ENCODE measurements at regions not wholly inside any gene's neighbourhood (a gene's known extent, or its start where the extent isn't known, plus 50 kb on each side); places are given as distances from the start of the nearest gene placed in this dataset.

DNA sequence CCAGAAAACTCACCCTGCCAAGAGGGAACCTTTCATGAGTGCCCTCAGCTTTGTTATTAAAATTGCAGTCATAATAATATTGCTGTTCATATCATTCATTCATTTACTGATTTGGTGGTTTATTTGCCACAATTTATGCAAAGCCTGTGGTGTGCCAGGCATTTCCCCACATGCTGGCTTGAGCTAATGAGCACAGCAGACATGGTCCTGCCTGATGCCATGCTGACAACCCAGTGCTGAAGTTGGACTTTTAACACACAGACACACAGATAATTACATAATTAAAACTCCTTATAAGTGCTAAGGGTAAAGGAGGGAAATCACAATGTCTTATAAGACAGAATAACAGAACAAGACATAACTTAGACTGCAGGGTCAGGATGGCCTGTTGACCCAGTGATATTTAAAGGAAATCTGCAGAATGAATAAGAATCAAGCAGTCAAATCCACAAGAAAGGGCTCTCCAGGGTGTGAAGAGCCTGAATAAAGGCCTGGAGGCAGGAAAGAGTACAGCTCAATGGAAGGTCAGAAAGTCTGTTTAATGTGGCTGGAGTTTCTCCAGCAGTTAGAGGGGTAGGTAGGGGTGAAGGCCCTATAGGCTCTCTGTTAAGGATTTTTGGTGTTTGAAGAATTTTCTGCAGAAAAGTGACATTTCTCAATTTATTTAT lies 196.9 kb upstream of the CDH11 start:
- DNase-seq (ENCODE audit: low read depth): no peak
- H3K4me3 ChIP-seq (ENCODE audit: low read depth, low read length): no peak overlapping the region
- TF ChIP-seq, protein P1, sequence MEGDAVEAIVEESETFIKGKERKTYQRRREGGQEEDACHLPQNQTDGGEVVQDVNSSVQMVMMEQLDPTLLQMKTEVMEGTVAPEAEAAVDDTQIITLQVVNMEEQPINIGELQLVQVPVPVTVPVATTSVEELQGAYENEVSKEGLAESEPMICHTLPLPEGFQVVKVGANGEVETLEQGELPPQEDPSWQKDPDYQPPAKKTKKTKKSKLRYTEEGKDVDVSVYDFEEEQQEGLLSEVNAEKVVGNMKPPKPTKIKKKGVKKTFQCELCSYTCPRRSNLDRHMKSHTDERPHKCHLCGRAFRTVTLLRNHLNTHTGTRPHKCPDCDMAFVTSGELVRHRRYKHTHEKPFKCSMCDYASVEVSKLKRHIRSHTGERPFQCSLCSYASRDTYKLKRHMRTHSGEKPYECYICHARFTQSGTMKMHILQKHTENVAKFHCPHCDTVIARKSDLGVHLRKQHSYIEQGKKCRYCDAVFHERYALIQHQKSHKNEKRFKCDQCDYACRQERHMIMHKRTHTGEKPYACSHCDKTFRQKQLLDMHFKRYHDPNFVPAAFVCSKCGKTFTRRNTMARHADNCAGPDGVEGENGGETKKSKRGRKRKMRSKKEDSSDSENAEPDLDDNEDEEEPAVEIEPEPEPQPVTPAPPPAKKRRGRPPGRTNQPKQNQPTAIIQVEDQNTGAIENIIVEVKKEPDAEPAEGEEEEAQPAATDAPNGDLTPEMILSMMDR (conservative IDR thresholded peaks at IDR 0.05; ENCODE audit: low read depth, low read length): no peak

DNA sequence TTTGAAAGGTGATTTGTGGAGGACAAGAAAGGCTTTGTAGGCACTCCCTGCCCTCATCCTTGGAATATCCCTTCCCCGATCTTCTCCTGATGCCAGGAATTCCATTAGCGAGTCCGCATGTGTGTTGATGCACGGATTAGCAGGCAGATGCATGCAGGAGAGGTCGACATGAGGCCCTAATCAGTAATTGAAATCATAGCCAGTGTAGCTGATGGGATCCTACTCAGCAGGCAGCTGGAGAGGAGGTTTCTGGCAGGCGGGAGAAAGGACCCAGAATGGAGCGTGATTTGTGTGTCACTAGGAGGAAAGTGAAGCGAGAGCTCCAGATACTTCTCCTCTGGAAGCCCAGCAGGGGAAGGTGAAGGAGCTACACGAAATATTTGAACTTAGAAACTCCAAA lies 196.3 kb upstream of the CDH11 start:
- TF ChIP-seq, protein P1 (conservative IDR thresholded peaks at IDR 0.05; ENCODE audit: low read depth, low read length): no peak
- no peak overlapping the region for H3K4me3 ChIP-seq (ENCODE audit: low read depth, low read length)
- DNase-seq (ENCODE audit: low read depth): no peak

DNA sequence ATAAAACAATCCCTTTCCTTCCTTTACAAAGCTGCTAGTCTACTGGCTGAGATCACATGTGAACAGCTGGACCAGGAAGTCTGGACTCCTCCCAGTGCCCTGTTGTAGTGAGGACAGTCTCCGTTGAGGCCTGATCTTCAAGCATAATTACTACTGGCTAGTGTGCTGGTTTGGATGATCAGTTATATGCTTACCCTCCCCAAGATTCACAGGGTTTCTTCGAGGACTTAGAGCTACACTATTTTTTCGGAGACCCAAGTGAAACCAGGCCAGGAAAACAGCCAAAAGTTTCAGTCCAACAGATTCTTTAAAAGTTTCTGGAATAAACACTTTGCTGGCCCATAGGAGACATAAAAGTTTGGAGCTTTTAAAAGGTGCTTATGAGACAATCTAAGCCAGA lies 194.9 kb upstream of the CDH11 start:
- no peak overlapping the region for H3K4me3 ChIP-seq (ENCODE audit: low read depth, low read length)
- DNase-seq (ENCODE audit: low read depth): no peak
- TF ChIP-seq, protein P1 (conservative IDR thresholded peaks at IDR 0.05; ENCODE audit: low read depth, low read length): no peak

DNA sequence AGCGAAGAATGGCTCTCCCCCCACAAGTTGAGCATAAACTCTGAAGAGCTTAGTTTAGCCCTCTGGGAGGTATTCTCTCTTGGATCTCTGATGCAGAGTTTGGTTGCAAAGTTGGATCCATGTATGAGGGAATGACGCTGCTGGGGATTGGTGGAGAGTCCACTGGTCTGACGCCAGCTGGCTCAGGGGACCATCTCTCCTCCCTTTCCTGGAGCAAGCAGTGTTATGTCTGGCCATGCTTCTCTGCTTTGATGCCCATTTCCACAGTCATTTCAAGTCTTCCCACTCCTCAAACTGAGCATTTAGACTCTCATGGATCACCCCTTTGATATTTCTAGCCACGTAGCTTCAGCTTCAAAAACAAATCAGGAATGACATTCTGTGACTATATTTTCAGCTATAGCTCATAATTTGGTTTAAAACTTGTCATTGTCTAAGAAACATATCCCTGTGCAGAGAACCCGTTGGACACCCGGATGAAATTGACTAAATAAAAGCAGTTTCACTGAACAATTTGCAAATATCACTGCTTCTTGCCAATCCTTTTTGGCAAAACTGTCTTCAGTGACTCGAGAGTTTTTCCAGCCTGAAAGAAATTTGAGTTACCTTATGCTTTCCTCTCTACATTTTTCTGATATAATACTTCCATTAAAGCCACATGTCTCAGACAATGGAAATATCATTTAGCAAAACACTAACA lies 193.4 kb upstream of the CDH11 start:
- H3K4me3 ChIP-seq (ENCODE audit: low read depth, low read length): no peak overlapping the region
- DNase-seq (ENCODE audit: low read depth): no peak
- TF ChIP-seq, protein P1 (conservative IDR thresholded peaks at IDR 0.05; ENCODE audit: low read depth, low read length): no peak

DNA sequence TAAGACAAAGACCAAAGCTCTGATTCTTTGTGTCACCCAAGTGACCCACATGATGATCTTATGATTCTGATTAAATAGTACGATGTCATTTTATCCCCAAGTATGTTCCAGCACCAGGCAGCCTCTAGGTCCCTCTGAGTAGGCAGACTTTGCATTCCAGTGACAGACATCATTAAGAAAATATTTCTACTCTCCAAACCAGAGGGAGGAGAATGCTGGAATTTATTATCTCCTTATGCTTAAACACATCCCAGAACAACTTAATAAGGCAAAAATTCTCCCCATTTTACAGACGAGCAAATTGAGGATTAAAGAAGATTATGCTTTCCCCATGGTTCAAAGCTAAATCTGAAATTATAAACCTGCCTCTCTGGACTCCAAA lies 192.8 kb upstream of the CDH11 start:
- no peak overlapping the region for H3K4me3 ChIP-seq (ENCODE audit: low read depth, low read length)
- DNase-seq (ENCODE audit: low read depth): no peak
- TF ChIP-seq, protein P1 (conservative IDR thresholded peaks at IDR 0.05; ENCODE audit: low read depth, low read length): no peak

DNA sequence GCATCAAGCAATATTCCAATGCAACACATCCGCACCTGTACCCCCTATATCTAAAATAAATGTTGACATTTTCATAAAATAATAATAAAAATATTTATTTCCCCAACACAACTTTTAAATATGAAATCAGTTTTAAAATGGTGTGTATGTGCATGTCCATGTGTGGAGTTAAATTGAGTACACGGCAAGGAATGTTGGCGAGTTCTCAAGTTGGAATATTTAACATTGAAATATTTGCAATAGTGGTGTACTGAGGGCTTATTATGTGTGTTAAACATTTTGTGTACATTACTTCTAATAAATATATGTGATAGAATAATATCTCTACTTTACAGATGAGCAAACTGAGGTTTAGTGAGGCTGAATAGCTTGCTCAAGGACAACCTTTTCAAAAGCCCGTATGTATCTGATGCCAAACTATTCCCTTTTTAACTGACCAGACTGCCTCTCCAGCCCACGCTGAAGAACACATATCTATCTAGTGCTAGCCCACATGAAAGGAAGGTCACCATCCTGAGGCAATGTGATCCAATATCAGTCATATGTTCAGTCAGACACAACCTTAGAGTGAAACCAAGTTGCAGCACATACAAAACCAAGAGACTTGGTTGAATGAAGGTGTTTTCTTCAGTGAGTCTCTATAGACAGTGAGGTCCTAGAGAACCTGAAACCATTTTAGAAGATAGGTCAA lies 192.2 kb upstream of the CDH11 start:
- DNase-seq (ENCODE audit: low read depth): no peak
- no peak overlapping the region for H3K4me3 ChIP-seq (ENCODE audit: low read depth, low read length)
- TF ChIP-seq, protein P1 (conservative IDR thresholded peaks at IDR 0.05; ENCODE audit: low read depth, low read length): no peak
